ENCODE measurements at regions not wholly inside any gene's neighbourhood (a gene's known extent, or its start where the extent isn't known, plus 50 kb on each side); places are given as distances from the start of the nearest gene placed in this dataset.

DNA sequence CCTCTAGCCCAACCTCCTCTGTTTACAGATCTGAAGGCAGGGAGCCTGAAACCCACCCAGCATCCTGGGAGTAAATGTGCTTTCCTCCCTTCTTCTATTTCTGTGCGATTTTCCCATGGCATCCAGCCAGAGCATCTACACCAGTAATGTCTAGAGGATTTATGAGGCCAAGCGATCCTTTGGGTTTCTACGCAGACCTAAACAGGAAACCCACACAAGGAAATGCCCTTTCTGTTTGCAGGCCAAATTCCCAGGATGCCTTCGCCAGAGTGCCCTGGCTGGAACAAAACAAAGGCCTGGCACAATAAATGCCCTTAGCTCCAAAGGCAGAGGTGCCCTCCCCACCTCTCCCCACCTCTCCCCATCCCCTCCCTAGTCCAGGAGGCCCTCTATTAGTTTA is 110.5 kb upstream of the CDC42BPA start (continued):
- TF ChIP-seq YY1 (IDR thresholded peaks at IDR 0.05; ENCODE audit: low read depth) (no peak), MXI1 (IDR thresholded peaks at IDR 0.05; ENCODE audit: low read depth, low read length) (no peak), RXRA (IDR thresholded peaks at IDR 0.05; ENCODE audit: borderline replicate concordance, low read depth) (no peak)

DNA sequence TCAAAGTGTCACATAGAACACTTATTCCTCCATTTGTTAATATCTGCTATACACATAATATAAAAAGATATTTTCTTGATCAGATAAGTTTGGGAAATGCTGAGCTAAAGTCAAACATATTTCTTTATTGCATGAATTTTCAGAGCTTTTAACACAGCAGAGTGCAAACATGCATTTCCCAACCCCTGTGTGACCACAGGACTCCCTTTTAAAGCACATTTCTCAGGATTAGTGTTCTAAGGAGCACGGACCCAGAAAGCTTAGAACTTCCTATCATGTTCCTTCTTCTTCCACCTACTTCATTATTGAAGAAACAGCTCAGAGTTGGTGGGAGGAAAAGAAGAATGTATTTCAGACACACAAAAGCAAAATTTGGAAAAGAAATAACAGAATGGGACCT is 109.1 kb upstream of the CDC42BPA start:
- Histone ChIP-seq H3K79me2 (ENCODE audit: insufficient read depth) (no peaks in the 10 kb centered on the region), H3K27me3 (ENCODE audit: insufficient read depth) (no peaks in the 10 kb centered on the region), H3K4me3 (ENCODE audit: low read depth in 2 of 2, low read length in 1 of 2) (no peak overlapping the region), H3K9me2 (no peaks in the 10 kb centered on the region), H3K4me2 (no peak overlapping the region), H3K4me1 (ENCODE audit: control insufficient read depth in 1 of 2, insufficient read depth in 2 of 2, low read depth in 1 of 2, low read length in 1 of 2) (peaks cover 10 to 14% of the 10 kb centered on the region in 2 experiments; a peak in 2 of 4 replicates), H2AFZ (ENCODE audit: low read depth) (no peak overlapping the region), H3K27ac (ENCODE audit: low read depth in 2 of 2, low read length in 1 of 2) (no peak overlapping the region), H4K20me1 (ENCODE audit: insufficient read depth) (no peaks in the 10 kb centered on the region), H3K9me3 (no peaks in the 10 kb centered on the region), H3K9ac (no peak overlapping the region), H3F3A (replicated peaks; ENCODE audit: insufficient read depth) (no peaks in the 10 kb centered on the region), H3K36me3 (replicated peaks in 1 of 2; ENCODE audit: control insufficient read depth in 1 of 2, insufficient read depth in 2 of 2, low read length in 1 of 2) (no peaks in the 10 kb centered on the region)
- ChIA-PET POLR2A (no interaction called here), CTCF (interaction anchor here (1.2 to 1.3 kb wide), 3 partner anchors 10 to 802 kb away, joined by 4 to 5 read pairs (median 4); no protein-coding TSS in a partner anchor)
- no peak for DNase-seq
- WGBS (ENCODE audit: low lambda C conversion rate) = 77% methylated on average over 1 of the region's 1 CpG
- no peak for TF ChIP-seq GABPA (IDR thresholded peaks at IDR 0.05; ENCODE audit: low read depth)
- TF ChIP-seq JUND (IDR thresholded peaks at IDR 0.05) = no peak
- TF ChIP-seq SMC3 (IDR thresholded peaks at IDR 0.05; ENCODE audit: low read depth, low read length) = no peak
- TF ChIP-seq NRF1 (IDR thresholded peaks at IDR 0.05; ENCODE audit: low read depth, low read length) = no peak
- no peak for TF ChIP-seq RCOR1 (IDR thresholded peaks at IDR 0.05; ENCODE audit: low read length)
- no peak for TF ChIP-seq TAF1 (IDR thresholded peaks at IDR 0.05; ENCODE audit: borderline replicate concordance, low read depth, low read length)
- no peak for TF ChIP-seq SIN3A (IDR thresholded peaks at IDR 0.05; ENCODE audit: borderline replicate concordance, low read depth, low read length)
- no peak for TF ChIP-seq MXI1 (IDR thresholded peaks at IDR 0.05; ENCODE audit: low read depth, low read length)
- no peak for TF ChIP-seq RFX5 (IDR thresholded peaks at IDR 0.05; ENCODE audit: low read length)
- TF ChIP-seq POLR2AphosphoS5 (IDR thresholded peaks at IDR 0.05; ENCODE audit: low read depth, low read length) = no peak
- TF ChIP-seq EZH2phosphoT487 (IDR thresholded peaks at IDR 0.05; ENCODE audit: borderline replicate concordance, low read depth) = no peak
- no peak for TF ChIP-seq FOXM1 (IDR thresholded peaks at IDR 0.05; ENCODE audit: low read depth)
- TF ChIP-seq NFIC (IDR thresholded peaks at IDR 0.05; ENCODE audit: borderline replicate concordance) = no peak
- no peak for TF ChIP-seq FOXJ3 (CRISPR knock-in tag; IDR thresholded peaks at IDR 0.05)
- TF ChIP-seq RXRA (IDR thresholded peaks at IDR 0.05; ENCODE audit: borderline replicate concordance, low read depth) = no peak
- TF ChIP-seq, protein P1, sequence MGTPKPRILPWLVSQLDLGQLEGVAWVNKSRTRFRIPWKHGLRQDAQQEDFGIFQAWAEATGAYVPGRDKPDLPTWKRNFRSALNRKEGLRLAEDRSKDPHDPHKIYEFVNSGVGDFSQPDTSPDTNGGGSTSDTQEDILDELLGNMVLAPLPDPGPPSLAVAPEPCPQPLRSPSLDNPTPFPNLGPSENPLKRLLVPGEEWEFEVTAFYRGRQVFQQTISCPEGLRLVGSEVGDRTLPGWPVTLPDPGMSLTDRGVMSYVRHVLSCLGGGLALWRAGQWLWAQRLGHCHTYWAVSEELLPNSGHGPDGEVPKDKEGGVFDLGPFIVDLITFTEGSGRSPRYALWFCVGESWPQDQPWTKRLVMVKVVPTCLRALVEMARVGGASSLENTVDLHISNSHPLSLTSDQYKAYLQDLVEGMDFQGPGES (IDR thresholded peaks at IDR 0.05; ENCODE audit: low read depth, low read length) = no peak
- TF ChIP-seq, protein P2, sequence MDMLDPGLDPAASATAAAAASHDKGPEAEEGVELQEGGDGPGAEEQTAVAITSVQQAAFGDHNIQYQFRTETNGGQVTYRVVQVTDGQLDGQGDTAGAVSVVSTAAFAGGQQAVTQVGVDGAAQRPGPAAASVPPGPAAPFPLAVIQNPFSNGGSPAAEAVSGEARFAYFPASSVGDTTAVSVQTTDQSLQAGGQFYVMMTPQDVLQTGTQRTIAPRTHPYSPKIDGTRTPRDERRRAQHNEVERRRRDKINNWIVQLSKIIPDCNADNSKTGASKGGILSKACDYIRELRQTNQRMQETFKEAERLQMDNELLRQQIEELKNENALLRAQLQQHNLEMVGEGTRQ (IDR thresholded peaks at IDR 0.05; ENCODE audit: borderline replicate concordance, low read depth, low read length) = no peak
- no peak for TF ChIP-seq FOSL2 (IDR thresholded peaks at IDR 0.05; ENCODE audit: borderline replicate concordance, low read depth)
- no peak for TF ChIP-seq TCF12 (IDR thresholded peaks at IDR 0.05)
